Mesenchymal stem cell (in vitro differentiated cells and primary cell): ENCODE measurements at regions not wholly inside any gene's neighbourhood (a gene's known extent, or its start where the extent isn't known, plus 50 kb on each side); places are given as distances from the start of the nearest gene placed in this dataset.

Experiments used
- DNase-seq: peaks from one replicate; pipeline ENCODE4 v3.0.0-alpha.2; 2013
- H2AFZ ChIP-seq: one replicate; pipeline ENCODE4 v1.6.1; 2013; ENCODE audit warnings: low read depth, mild to moderate bottlenecking, control low read depth, inconsistent platforms, low read length, moderate library complexity
- H2AK5ac ChIP-seq: 2 replicates; pipeline ENCODE4 v1.6.1; 2013; ENCODE audit warnings: low read length, moderate library complexity, mild to moderate bottlenecking, inconsistent platforms; ENCODE audit not compliant: severe bottlenecking
- H2BK120ac ChIP-seq: one replicate; pipeline ENCODE4 v1.6.1; 2013; ENCODE audit warnings: low read depth, mild to moderate bottlenecking, inconsistent platforms, low read length, moderate library complexity
- H2BK12ac ChIP-seq, 2 experiments: one replicate each; pipeline ENCODE4 v1.6.1; 2013; ENCODE audit warnings: inconsistent platforms in 2 of 2, low read length in 2 of 2, mild to moderate bottlenecking in 2 of 2, moderate library complexity in 2 of 2, control low read depth in 1 of 2
- H2BK15ac ChIP-seq: one replicate; pipeline ENCODE4 v1.6.1; 2013; ENCODE audit warnings: mild to moderate bottlenecking, low read depth, inconsistent platforms; ENCODE audit not compliant: poor library complexity, severe bottlenecking
- H2BK5ac ChIP-seq: 2 replicates; pipeline ENCODE4 v1.6.1; 2013; ENCODE audit warnings: low read depth, mild to moderate bottlenecking, low read length, control low read depth, inconsistent platforms; ENCODE audit not compliant: poor library complexity, severe bottlenecking
- H3K14ac ChIP-seq, 2 experiments: one replicate each; pipeline ENCODE4 v1.6.1; 2013; ENCODE audit warnings: inconsistent platforms in 2 of 2, low read length in 2 of 2, control low read depth in 1 of 2, mild to moderate bottlenecking in 1 of 2, moderate library complexity in 1 of 2
- H3K18ac ChIP-seq, 2 experiments: one replicate each; pipeline ENCODE4 v1.6.1; 2013; ENCODE audit warnings: inconsistent platforms in 2 of 2, low read length in 2 of 2, control low read depth in 1 of 2, low read depth in 1 of 2, mild to moderate bottlenecking in 1 of 2
- H3K23ac ChIP-seq, 2 experiments: one replicate each; pipeline ENCODE4 v1.6.1; 2013; ENCODE audit warnings: inconsistent platforms in 2 of 2, low read length in 2 of 2, mild to moderate bottlenecking in 2 of 2, moderate library complexity in 2 of 2, control low read depth in 1 of 2
- H3K27ac ChIP-seq: 2 replicates; pipeline ENCODE4 v1.5.1; 2013; ENCODE audit warnings: mild to moderate bottlenecking, moderate library complexity, low read length, control low read depth, inconsistent platforms; ENCODE audit not compliant: poor library complexity, severe bottlenecking
- H3K27me3 ChIP-seq, 2 experiments: 2 replicates each; pipeline versions ENCODE4 v1.6.1 to v1.7.0; 2013; ENCODE audit warnings: low read length in 2 of 2, mild to moderate bottlenecking in 2 of 2, moderate library complexity in 2 of 2, control low read depth in 1 of 2, inconsistent platforms in 1 of 2; ENCODE audit not compliant: control insufficient read depth in 1 of 2, insufficient read depth in 1 of 2
- H3K36me3 ChIP-seq, 2 experiments: 2 replicates each; pipeline versions ENCODE4 v1.6.1 to v1.7.0; 2013; ENCODE audit warnings: low read length in 2 of 2, control low read depth in 1 of 2, inconsistent platforms in 1 of 2, low read depth in 1 of 2, mild to moderate bottlenecking in 1 of 2; ENCODE audit not compliant: insufficient read depth in 2 of 2, control insufficient read depth in 1 of 2
- H3K4ac ChIP-seq, 2 experiments: one replicate each; pipeline ENCODE4 v1.6.1; 2013; ENCODE audit warnings: inconsistent platforms in 2 of 2, low read length in 2 of 2, mild to moderate bottlenecking in 2 of 2, moderate library complexity in 2 of 2, control low read depth in 1 of 2, low read depth in 1 of 2
- H3K4me1 ChIP-seq: 2 replicates; pipeline ENCODE4 v1.6.1; 2013; ENCODE audit warnings: low read depth, low read length, control low read depth; ENCODE audit not compliant: control insufficient read depth, insufficient read depth
- H3K4me2 ChIP-seq: 2 replicates; pipeline ENCODE4 v1.6.1; 2013; ENCODE audit warnings: low read length, mild to moderate bottlenecking, inconsistent platforms; ENCODE audit not compliant: poor library complexity, severe bottlenecking
- H3K4me3 ChIP-seq, 2 experiments: 2 replicates each; pipeline versions ENCODE4 v1.5.1 to v1.7.0; 2013; ENCODE audit warnings: low read length in 2 of 2, mild to moderate bottlenecking in 2 of 2, control low read depth in 1 of 2, low read depth in 1 of 2; ENCODE audit not compliant: insufficient read depth in 1 of 2
- H3K79me1 ChIP-seq: replicated peaks from 2 replicates; pipeline ENCODE4 v1.6.1; 2013; ENCODE audit warnings: mild to moderate bottlenecking, control low read depth, low read length, inconsistent platforms; ENCODE audit not compliant: poor library complexity, severe bottlenecking
- H3K9ac ChIP-seq: 2 replicates; pipeline ENCODE4 v1.7.0; 2013; ENCODE audit warnings: mild to moderate bottlenecking, low read length, moderate library complexity
- H3K9me3 ChIP-seq: 2 replicates; pipeline ENCODE4 v1.7.0; 2013; ENCODE audit warnings: mild to moderate bottlenecking, low read length; ENCODE audit not compliant: control insufficient read depth
- H4K8ac ChIP-seq: one replicate; pipeline ENCODE4 v1.6.1; 2013; ENCODE audit warnings: inconsistent platforms, mild to moderate bottlenecking, low read length, moderate library complexity
- H4K91ac ChIP-seq: one replicate; pipeline ENCODE4 v1.6.1; 2013; ENCODE audit warnings: mild to moderate bottlenecking, low read length, inconsistent platforms
- WGBS: methylation state at CpG from one replicate; pipeline ENCODE4 v1.1.7; 2013; ENCODE audit warnings: mixed read lengths; 5-methylcytosine and 5-hydroxymethylcytosine counted together

- Histone ChIP-seq H2BK15ac (no peak overlapping the region), H2AK5ac (no peak overlapping the region), H4K8ac (no peak overlapping the region), H3K14ac (no peak overlapping the region), H3K27me3 (no peaks in the 10 kb centered on the region), H3K4ac (no peak overlapping the region), H3K23ac (no peak overlapping the region), H3K4me3 (no peak overlapping the region), H2BK120ac (no peak overlapping the region), H3K4me1 (no peaks in the 10 kb centered on the region), H2AFZ (no peak overlapping the region), H3K79me1 (no peaks in the 10 kb centered on the region), H3K36me3 (no peaks in the 10 kb centered on the region), H3K4me2 (no peak overlapping the region), H2BK12ac (no peak overlapping the region), H3K18ac (no peak overlapping the region), H2BK5ac (no peak overlapping the region), H3K27ac (no peak overlapping the region), H3K9ac (no peak overlapping the region), H4K91ac (no peak overlapping the region), H3K9me3 (no peaks in the 10 kb centered on the region)
- no CpG with 5 or more reads among the region's 3 CpGs for WGBS
- no peak for DNase-seq
Observed at GRCh38 chr5:17690473-17690872, 56.2 kb downstream of the TAF11L14 start.

- Histone ChIP-seq H3K4me2 (no peak overlapping the region), H3K14ac (no peak overlapping the region), H3K36me3 (no peaks in the 10 kb centered on the region), H3K27me3 (no peaks in the 10 kb centered on the region), H3K4me1 (no peaks in the 10 kb centered on the region), H3K4me3 (no peak overlapping the region), H2BK15ac (no peak overlapping the region), H3K9ac (no peak overlapping the region), H3K4ac (no peak overlapping the region), H4K8ac (no peak overlapping the region), H3K18ac (no peak overlapping the region), H2BK120ac (no peak overlapping the region), H4K91ac (no peak overlapping the region), H2AFZ (no peak overlapping the region), H2BK5ac (no peak overlapping the region), H3K27ac (no peak overlapping the region), H3K9me3 (no peaks in the 10 kb centered on the region), H3K23ac (no peak overlapping the region), H3K79me1 (no peaks in the 10 kb centered on the region), H2AK5ac (no peak overlapping the region), H2BK12ac (no peak overlapping the region)
- DNase-seq = no peak
- WGBS = 41% methylated on average over 1 of the region's 1 CpG
Observed at GRCh38 chr5:17691762-17692161, 57.5 kb downstream of the TAF11L14 start.

GRCh38 chr5:17694371-17694770, 60.1 kb downstream of the TAF11L14 start:
- Histone ChIP-seq H2AK5ac (no peak overlapping the region), H2BK12ac (no peak overlapping the region), H2BK120ac (no peak overlapping the region), H3K4ac (no peak overlapping the region), H3K23ac (no peak overlapping the region), H4K91ac (no peak overlapping the region), H2BK5ac (no peak overlapping the region), H3K4me1 (no peaks in the 10 kb centered on the region), H3K27me3 (no peaks in the 10 kb centered on the region), H3K9me3 (no peaks in the 10 kb centered on the region), H2BK15ac (no peak overlapping the region), H3K14ac (no peak overlapping the region), H2AFZ (no peak overlapping the region), H3K9ac (no peak overlapping the region), H3K4me3 (no peak overlapping the region), H3K27ac (no peak overlapping the region), H3K18ac (no peak overlapping the region), H3K79me1 (no peaks in the 10 kb centered on the region), H3K4me2 (no peak overlapping the region), H4K8ac (no peak overlapping the region), H3K36me3 (no peaks in the 10 kb centered on the region)
- DNase-seq = no peak

GRCh38 chr5:17694914-17695313, 60.7 kb downstream of the TAF11L14 start:
- Histone ChIP-seq H3K36me3 (no peaks in the 10 kb centered on the region), H3K79me1 (no peaks in the 10 kb centered on the region), H2BK120ac (no peak overlapping the region), H2BK12ac (no peak overlapping the region), H3K4ac (no peak overlapping the region), H3K23ac (no peak overlapping the region), H3K27me3 (no peaks in the 10 kb centered on the region), H3K4me3 (no peak overlapping the region), H2BK5ac (no peak overlapping the region), H3K9me3 (no peaks in the 10 kb centered on the region), H3K18ac (no peak overlapping the region), H4K91ac (no peak overlapping the region), H4K8ac (no peak overlapping the region), H2AK5ac (no peak overlapping the region), H2AFZ (no peak overlapping the region), H3K27ac (no peak overlapping the region), H3K4me1 (no peaks in the 10 kb centered on the region), H3K9ac (no peak overlapping the region), H3K14ac (no peak overlapping the region), H3K4me2 (no peak overlapping the region), H2BK15ac (no peak overlapping the region)
- DNase-seq = no peak
- WGBS = no CpG with 5 or more reads among the region's 2 CpGs
